ENCODE measurements at regions not wholly inside any gene's neighbourhood (a gene's known extent, or its start where the extent isn't known, plus 50 kb on each side); places are given as distances from the start of the nearest gene placed in this dataset.

GRCh38 chr22:46064228-46064965 is 85.9 kb upstream of the PPARA start:
- H3K4me3 ChIP-seq (ENCODE audit: insufficient read depth in 1 of 2, low read depth in 1 of 2, low read length in 2 of 2): peak overlapping the region in 1 of 2 experiments; percentile 80
- H2BK120ac ChIP-seq (ENCODE audit: low read depth, low read length): no peak overlapping the region
- no peak overlapping the region for H4K91ac ChIP-seq (ENCODE audit: low read length)
- H3K9me3 ChIP-seq (ENCODE audit: control insufficient read depth, low read length): no peaks in the 10 kb centered on the region
- H3K4me1 ChIP-seq (ENCODE audit: control insufficient read depth, insufficient read depth, low read depth, low read length): peaks cover 10% of the 10 kb centered on the region
- peaks cover 24% of the 10 kb centered on the region for H3K79me1 ChIP-seq (replicated peaks; ENCODE audit: low read length, poor library complexity, severe bottlenecking)
- H3K27me3 ChIP-seq (ENCODE audit: control insufficient read depth in 1 of 2, insufficient read depth in 1 of 2, low read length in 2 of 2): no peaks in the 10 kb centered on the region
- H3K14ac ChIP-seq (ENCODE audit: low read length in 2 of 2): no peak overlapping the region
- H3K23ac ChIP-seq (ENCODE audit: low read length in 2 of 2): no peak overlapping the region
- H3K9ac ChIP-seq (ENCODE audit: low read length): peak overlapping the region; percentile 96
- WGBS: 91% methylated on average over 21 of the region's 28 CpGs
- no peak overlapping the region for H2BK12ac ChIP-seq (ENCODE audit: low read length in 2 of 2)
- H2BK15ac ChIP-seq (ENCODE audit: low read depth, poor library complexity, severe bottlenecking): no peak overlapping the region
- DNase-seq: no peak
- H3K36me3 ChIP-seq (ENCODE audit: control insufficient read depth in 1 of 2, insufficient read depth in 2 of 2, low read depth in 1 of 2, low read length in 2 of 2): peaks cover 3 to 5% of the 10 kb centered on the region in 2 experiments
- H3K4me2 ChIP-seq (ENCODE audit: low read length, poor library complexity, severe bottlenecking): no peak overlapping the region
- no peak overlapping the region for H2AK5ac ChIP-seq (ENCODE audit: low read length, severe bottlenecking)
- H2AFZ ChIP-seq (ENCODE audit: low read depth, low read length): no peak overlapping the region
- no peak overlapping the region for H3K4ac ChIP-seq (ENCODE audit: low read depth in 1 of 2, low read length in 2 of 2)
- no peak overlapping the region for H3K27ac ChIP-seq (ENCODE audit: low read length, poor library complexity, severe bottlenecking)
- no peak overlapping the region for H2BK5ac ChIP-seq (ENCODE audit: low read depth, low read length, poor library complexity, severe bottlenecking)
- H3K18ac ChIP-seq (ENCODE audit: low read depth in 1 of 2, low read length in 2 of 2): no peak overlapping the region
- no peak overlapping the region for H4K8ac ChIP-seq (ENCODE audit: low read length)

DNA sequence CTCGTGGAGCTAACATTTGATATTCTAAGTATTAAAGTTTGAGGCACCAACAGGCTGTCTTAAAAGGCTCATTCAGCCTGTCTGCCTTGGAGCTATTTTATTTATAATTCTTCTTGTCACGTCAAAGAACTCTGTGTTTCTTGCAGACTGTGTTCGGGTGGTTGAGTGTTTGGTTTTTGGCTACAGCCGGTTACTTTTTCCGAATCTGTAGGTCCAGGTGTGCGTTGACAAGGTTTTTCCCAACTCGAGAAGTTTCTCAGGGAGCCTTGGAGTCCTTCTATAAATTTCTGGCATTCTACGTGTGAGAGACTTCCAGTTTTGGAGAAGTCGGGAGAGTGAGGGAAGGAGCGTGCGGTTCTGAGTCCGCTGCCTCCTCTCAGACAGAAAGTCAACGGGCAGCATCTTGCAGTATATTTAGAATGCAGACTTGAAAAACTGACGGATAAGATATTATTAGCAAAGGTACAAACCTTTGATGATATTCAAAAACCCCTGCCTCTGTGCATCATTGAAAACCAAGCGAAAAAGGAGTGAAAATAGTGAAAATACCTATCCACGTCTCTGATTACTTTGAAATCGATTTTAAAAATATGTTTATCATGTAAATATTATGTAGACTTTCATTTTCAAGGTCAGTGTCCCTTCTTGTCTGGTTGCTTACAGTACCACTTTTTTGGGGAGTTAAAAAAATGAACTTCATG is 85.2 kb upstream of the PPARA start:
- no peak overlapping the region for H3K18ac ChIP-seq (ENCODE audit: low read depth in 1 of 2, low read length in 2 of 2)
- H3K23ac ChIP-seq (ENCODE audit: low read length in 2 of 2): no peak overlapping the region
- no peak overlapping the region for H3K4ac ChIP-seq (ENCODE audit: low read depth in 1 of 2, low read length in 2 of 2)
- H3K4me1 ChIP-seq (ENCODE audit: control insufficient read depth, insufficient read depth, low read depth, low read length): peaks cover 15% of the 10 kb centered on the region
- WGBS: 89% methylated on average over 12 of the region's 17 CpGs
- no peak overlapping the region for H2BK15ac ChIP-seq (ENCODE audit: low read depth, poor library complexity, severe bottlenecking)
- H4K8ac ChIP-seq (ENCODE audit: low read length): no peak overlapping the region
- H2BK5ac ChIP-seq (ENCODE audit: low read depth, low read length, poor library complexity, severe bottlenecking): no peak overlapping the region
- H2AFZ ChIP-seq (ENCODE audit: low read depth, low read length): no peak overlapping the region
- H3K27ac ChIP-seq (ENCODE audit: low read length, poor library complexity, severe bottlenecking): no peak overlapping the region
- H2BK120ac ChIP-seq (ENCODE audit: low read depth, low read length): no peak overlapping the region
- H3K36me3 ChIP-seq (ENCODE audit: control insufficient read depth in 1 of 2, insufficient read depth in 2 of 2, low read depth in 1 of 2, low read length in 2 of 2): peaks cover 3 to 5% of the 10 kb centered on the region in 2 experiments
- DNase-seq: no peak
- no peak overlapping the region for H3K14ac ChIP-seq (ENCODE audit: low read length in 2 of 2)
- H4K91ac ChIP-seq (ENCODE audit: low read length): no peak overlapping the region
- peaks cover 24% of the 10 kb centered on the region for H3K79me1 ChIP-seq (replicated peaks; ENCODE audit: low read length, poor library complexity, severe bottlenecking)
- peak overlapping the region in 1 of 2 experiments; percentile 80 for H3K4me3 ChIP-seq (ENCODE audit: insufficient read depth in 1 of 2, low read depth in 1 of 2, low read length in 2 of 2)
- peak overlapping the region; percentile 96 for H3K9ac ChIP-seq (ENCODE audit: low read length)
- H2AK5ac ChIP-seq (ENCODE audit: low read length, severe bottlenecking): no peak overlapping the region
- no peaks in the 10 kb centered on the region for H3K27me3 ChIP-seq (ENCODE audit: control insufficient read depth in 1 of 2, insufficient read depth in 1 of 2, low read length in 2 of 2)
- no peaks in the 10 kb centered on the region for H3K9me3 ChIP-seq (ENCODE audit: control insufficient read depth, low read length)
- H3K4me2 ChIP-seq (ENCODE audit: low read length, poor library complexity, severe bottlenecking): no peak overlapping the region
- H2BK12ac ChIP-seq (ENCODE audit: low read length in 2 of 2): no peak overlapping the region

- WGBS: no CpG with 5 or more reads among the region's 2 CpGs
- Histone ChIP-seq H3K4me1 (ENCODE audit: control insufficient read depth, insufficient read depth, low read depth, low read length) (peaks cover 18% of the 10 kb centered on the region), H3K18ac (ENCODE audit: low read depth in 1 of 2, low read length in 2 of 2) (no peak overlapping the region), H2BK15ac (ENCODE audit: low read depth, poor library complexity, severe bottlenecking) (no peak overlapping the region), H3K9ac (ENCODE audit: low read length) (peak overlapping the region; percentile 96), H2AK5ac (ENCODE audit: low read length, severe bottlenecking) (no peak overlapping the region), H3K14ac (ENCODE audit: low read length in 2 of 2) (no peak overlapping the region), H3K4me3 (ENCODE audit: insufficient read depth in 1 of 2, low read depth in 1 of 2, low read length in 2 of 2) (peak overlapping the region in 1 of 2 experiments; percentile 80), H4K91ac (ENCODE audit: low read length) (no peak overlapping the region), H3K4ac (ENCODE audit: low read depth in 1 of 2, low read length in 2 of 2) (no peak overlapping the region), H2BK5ac (ENCODE audit: low read depth, low read length, poor library complexity, severe bottlenecking) (no peak overlapping the region), H2AFZ (ENCODE audit: low read depth, low read length) (no peak overlapping the region), H3K27me3 (ENCODE audit: control insufficient read depth in 1 of 2, insufficient read depth in 1 of 2, low read length in 2 of 2) (no peaks in the 10 kb centered on the region), H3K36me3 (ENCODE audit: control insufficient read depth in 1 of 2, insufficient read depth in 2 of 2, low read depth in 1 of 2, low read length in 2 of 2) (peaks cover 3 to 5% of the 10 kb centered on the region in 2 experiments), H3K79me1 (replicated peaks; ENCODE audit: low read length, poor library complexity, severe bottlenecking) (peaks cover 23% of the 10 kb centered on the region), H2BK12ac (ENCODE audit: low read length in 2 of 2) (no peak overlapping the region), H2BK120ac (ENCODE audit: low read depth, low read length) (no peak overlapping the region), H4K8ac (ENCODE audit: low read length) (no peak overlapping the region), H3K23ac (ENCODE audit: low read length in 2 of 2) (no peak overlapping the region), H3K27ac (ENCODE audit: low read length, poor library complexity, severe bottlenecking) (no peak overlapping the region), H3K4me2 (ENCODE audit: low read length, poor library complexity, severe bottlenecking) (no peak overlapping the region), H3K9me3 (ENCODE audit: control insufficient read depth, low read length) (no peaks in the 10 kb centered on the region)
- DNase-seq: no peak
These were observed 84.5 kb upstream of the PPARA start for GRCh38 chr22:46065691-46066454.

DNA sequence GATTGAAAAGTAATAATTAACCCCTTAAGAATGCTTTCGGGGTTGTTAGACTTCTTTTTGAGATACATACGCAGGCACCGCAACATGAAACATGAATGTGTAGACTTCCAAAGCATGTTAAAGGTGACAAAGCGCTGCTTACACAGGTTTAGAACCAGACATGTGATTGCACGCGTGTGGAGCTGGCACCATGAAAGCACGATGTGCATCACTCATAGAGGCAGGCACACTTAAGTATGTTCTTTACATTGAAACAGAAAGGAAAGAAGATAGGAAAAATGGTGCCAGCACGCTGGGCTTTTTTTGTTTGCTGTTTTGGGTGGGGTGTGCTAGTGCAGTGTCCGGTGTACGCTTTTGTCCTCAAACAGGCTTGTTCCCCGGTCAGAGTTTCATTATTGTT is 83.6 kb upstream of the PPARA start:
- Histone ChIP-seq H3K14ac (ENCODE audit: low read length in 2 of 2) (no peak overlapping the region), H3K23ac (ENCODE audit: low read length in 2 of 2) (no peak overlapping the region), H3K9me3 (ENCODE audit: control insufficient read depth, low read length) (no peaks in the 10 kb centered on the region), H3K36me3 (ENCODE audit: control insufficient read depth in 1 of 2, insufficient read depth in 2 of 2, low read depth in 1 of 2, low read length in 2 of 2) (peaks cover 3% of the 10 kb centered on the region in 2 experiments), H3K4me2 (ENCODE audit: low read length, poor library complexity, severe bottlenecking) (no peak overlapping the region), H4K8ac (ENCODE audit: low read length) (no peak overlapping the region), H2BK5ac (ENCODE audit: low read depth, low read length, poor library complexity, severe bottlenecking) (no peak overlapping the region), H3K18ac (ENCODE audit: low read depth in 1 of 2, low read length in 2 of 2) (no peak overlapping the region), H3K79me1 (replicated peaks; ENCODE audit: low read length, poor library complexity, severe bottlenecking) (peaks cover 21% of the 10 kb centered on the region), H3K4me1 (ENCODE audit: control insufficient read depth, insufficient read depth, low read depth, low read length) (peaks cover 11% of the 10 kb centered on the region), H3K4me3 (ENCODE audit: insufficient read depth in 1 of 2, low read depth in 1 of 2, low read length in 2 of 2) (peak overlapping the region in 1 of 2 experiments; percentile 80), H3K27ac (ENCODE audit: low read length, poor library complexity, severe bottlenecking) (no peak overlapping the region), H3K9ac (ENCODE audit: low read length) (peak overlapping the region; percentile 96), H2BK15ac (ENCODE audit: low read depth, poor library complexity, severe bottlenecking) (no peak overlapping the region), H2AFZ (ENCODE audit: low read depth, low read length) (no peak overlapping the region), H2BK120ac (ENCODE audit: low read depth, low read length) (no peak overlapping the region), H3K27me3 (ENCODE audit: control insufficient read depth in 1 of 2, insufficient read depth in 1 of 2, low read length in 2 of 2) (no peaks in the 10 kb centered on the region), H3K4ac (ENCODE audit: low read depth in 1 of 2, low read length in 2 of 2) (no peak overlapping the region), H4K91ac (ENCODE audit: low read length) (no peak overlapping the region), H2BK12ac (ENCODE audit: low read length in 2 of 2) (no peak overlapping the region), H2AK5ac (ENCODE audit: low read length, severe bottlenecking) (no peak overlapping the region)
- no peak for DNase-seq
- 93% methylated on average over 11 of the region's 11 CpGs for WGBS
